Bronchial epithelial cell (primary cell): ENCODE measurements at regions not wholly inside any gene's neighbourhood (a gene's known extent, or its start where the extent isn't known, plus 50 kb on each side); places are given as distances from the start of the nearest gene placed in this dataset.

ENCODE experiments used
- DNase-seq: peaks from one replicate; pipeline ENCODE4 v3.0.0-alpha.2; 2010; ENCODE audit warnings: low read depth
- FAIRE-seq: peaks from 2 replicates; lab custom pipeline; 2011; peaks lifted over from hg19 to GRCh38; lab: Jason Lieb, UNC
- H3K27me3 ChIP-seq: 2 replicates; pipeline ENCODE4 v1.5.1; 2011; ENCODE audit warnings: low read length; ENCODE audit not compliant: control insufficient read depth, insufficient read depth
- H3K36me3 ChIP-seq: 2 replicates; pipeline ENCODE4 v1.5.1; 2011; ENCODE audit warnings: low read length; ENCODE audit not compliant: control insufficient read depth, insufficient read depth
- H3K4me3 ChIP-seq: 2 replicates; pipeline ENCODE4 v1.5.1; 2011; ENCODE audit warnings: mild to moderate bottlenecking, low read depth, low read length, control low read depth
- CTCF ChIP-seq: IDR thresholded peaks from 2 replicates; pipeline ENCODE4 v1.5.1; 2011; ENCODE audit warnings: mild to moderate bottlenecking, moderate library complexity, low read length, control low read depth, inconsistent platforms; ENCODE audit not compliant: insufficient read depth, severe bottlenecking

DNA sequence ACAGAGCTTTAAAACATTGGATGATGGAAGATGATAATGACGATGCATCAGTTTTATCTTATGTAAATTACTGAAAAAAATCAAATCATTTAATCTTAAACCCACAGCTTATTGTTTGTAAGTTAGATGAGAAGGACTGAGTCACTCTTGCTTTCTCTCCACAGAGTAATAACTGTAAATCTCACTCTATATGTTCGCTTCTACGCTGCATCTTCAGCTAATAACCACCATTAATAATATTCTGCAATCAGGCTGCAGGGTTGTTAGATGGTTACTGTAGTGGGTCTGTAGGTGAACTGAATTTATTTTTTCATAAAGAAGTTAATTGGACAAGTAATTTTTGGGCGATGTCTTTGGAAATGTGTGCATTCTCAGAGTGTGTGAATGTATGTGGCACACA, 260.0 kb downstream of the FAT3 start:
- FAIRE-seq = no peak
- no peaks in the 10 kb centered on the region for H3K27me3 ChIP-seq

DNA sequence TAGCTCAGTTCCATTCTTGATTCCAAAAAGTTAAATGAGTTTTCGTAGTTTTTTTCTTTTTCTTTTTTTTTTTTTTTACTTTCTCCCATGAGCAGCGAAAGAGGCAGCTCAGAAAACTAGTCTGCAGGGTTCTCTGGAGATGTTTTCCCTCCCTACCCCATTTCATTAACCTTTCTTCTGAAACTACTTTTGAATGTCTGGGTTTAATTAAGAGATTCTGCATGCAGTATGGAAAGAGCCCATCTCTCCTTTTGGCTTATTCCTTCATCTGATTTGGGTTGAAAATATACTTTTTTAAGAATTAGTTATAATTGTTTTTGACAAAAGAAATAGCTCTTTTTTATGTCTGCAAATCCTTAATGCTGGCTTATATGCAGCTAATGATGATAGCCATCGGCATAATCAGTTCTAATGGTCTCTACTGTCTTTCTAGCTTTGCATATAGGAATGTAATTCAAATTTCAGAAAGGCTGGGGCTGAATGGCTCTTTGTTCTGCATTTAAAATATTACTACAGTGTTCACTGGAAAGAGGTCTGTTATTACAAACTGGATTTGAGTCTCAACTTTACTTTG, 265.3 kb downstream of the FAT3 start:
- no peak for TF ChIP-seq CTCF
- no peak overlapping the region for H3K4me3 ChIP-seq
- no peaks in the 10 kb centered on the region for H3K27me3 ChIP-seq
- no peaks in the 10 kb centered on the region for H3K36me3 ChIP-seq
- DNase-seq = no peak
- no peak for FAIRE-seq

More for the DNA sequence above, 260.0 kb downstream of the FAT3 start:
- Histone ChIP-seq H3K36me3 (no peaks in the 10 kb centered on the region), H3K4me3 (no peak overlapping the region)
- no peak for TF ChIP-seq CTCF
- no peak for DNase-seq

GRCh38 chr11:92492372-92492771, 267.8 kb downstream of the FAT3 start:
- no peaks in the 10 kb centered on the region for H3K27me3 ChIP-seq
- no peaks in the 10 kb centered on the region for H3K36me3 ChIP-seq
- no peak for FAIRE-seq
- no peak for DNase-seq
- TF ChIP-seq CTCF = no peak
- no peak overlapping the region for H3K4me3 ChIP-seq

DNA sequence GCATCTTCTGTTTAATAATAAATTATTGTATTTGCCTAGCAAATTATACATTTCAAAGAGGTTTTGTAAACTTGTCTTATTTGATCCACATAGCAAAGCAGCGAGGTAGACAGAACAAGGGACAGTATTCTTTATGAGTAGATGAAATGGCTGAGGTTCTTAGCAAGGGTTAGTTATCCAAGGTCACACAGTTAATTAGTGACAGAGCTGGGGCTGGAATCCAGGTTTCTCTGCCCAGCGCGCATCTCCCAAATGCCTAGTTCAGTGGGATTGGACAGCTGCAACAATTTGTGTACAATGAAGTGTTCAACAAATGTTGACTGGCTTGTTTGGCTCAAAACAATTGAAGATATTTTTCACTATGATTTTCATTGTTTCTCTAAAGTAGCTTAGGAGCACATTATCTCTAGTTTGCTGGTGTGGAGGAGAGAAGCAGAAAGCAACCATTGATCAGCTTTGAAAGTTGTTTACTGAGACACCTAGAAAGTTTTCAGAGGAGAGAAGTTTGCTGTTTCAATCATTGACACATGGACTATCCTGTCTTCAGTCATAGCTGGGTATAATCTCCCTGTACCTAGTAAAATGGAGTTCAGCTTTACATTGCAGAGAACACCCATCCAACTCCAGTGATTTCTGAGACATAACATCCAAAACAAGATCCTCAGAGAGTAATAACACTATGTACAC, 270.6 kb downstream of the FAT3 start:
- TF ChIP-seq CTCF = no peak
- no peaks in the 10 kb centered on the region for H3K36me3 ChIP-seq
- H3K27me3 ChIP-seq = no peaks in the 10 kb centered on the region
- DNase-seq = no peak
- no peak for FAIRE-seq
- H3K4me3 ChIP-seq = no peak overlapping the region

- FAIRE-seq = no peak
- Histone ChIP-seq H3K27me3 (no peaks in the 10 kb centered on the region), H3K36me3 (no peaks in the 10 kb centered on the region), H3K4me3 (no peak overlapping the region)
- TF ChIP-seq CTCF = no peak
- DNase-seq = peak; percentile 41
These were observed 275.8 kb downstream of the FAT3 start for GRCh38 chr11:92500453-92500852.
